OCI-LY3 (cell line): ENCODE measurements at regions not wholly inside any gene's neighbourhood (a gene's known extent, or its start where the extent isn't known, plus 50 kb on each side); places are given as distances from the start of the nearest gene placed in this dataset.

Experiments used
- H2AFZ ChIP-seq: fragments of 200-600, 300-600 bp; shearing (Covaris generic); 2 replicates; pipeline ENCODE4 v1.6.0; 2014; ENCODE audit warnings: antibody characterized with exemption, low read depth, low read length
- H3K27ac ChIP-seq: fragments of 200-600, 300-600 bp; sonication (generic); 2 replicates; pipeline ENCODE4 v1.5.1; 2014; ENCODE audit warnings: mild to moderate bottlenecking, low read length, moderate library complexity, mixed read lengths
- H3K27me3 ChIP-seq: fragments of 200-600, 300-600 bp; sonication (generic); 2 replicates; pipeline ENCODE4 v1.6.1; 2014; ENCODE audit warnings: low read depth, low read length, mixed read lengths
- H3K36me3 ChIP-seq: fragments of 200-600, 300-600 bp; sonication (generic); replicated peaks from 2 replicates; pipeline ENCODE3; 2014; ENCODE audit warnings: low read depth, low read length, mixed read lengths
- H3K4me1 ChIP-seq: fragments of 300-600, 200-600 bp; sonication (generic); 2 replicates; pipeline ENCODE4 v1.6.1; 2014; ENCODE audit warnings: low read length, mixed read lengths
- H3K4me2 ChIP-seq: fragments of 200-600, 300-600 bp; sonication (generic); 2 replicates; pipeline ENCODE4 v1.6.1; 2014; ENCODE audit warnings: low read length, mixed read lengths
- H3K4me3 ChIP-seq: fragments of 300-600, 200-600 bp; sonication (generic); 2 replicates; pipeline ENCODE4 v1.5.1; 2014; ENCODE audit warnings: antibody characterized with exemption, mild to moderate bottlenecking, low read length, moderate library complexity
- H3K79me2 ChIP-seq: fragments of 300-600, 200-600 bp; shearing (Covaris generic); 2 replicates; pipeline ENCODE4 v1.6.1; 2014; ENCODE audit warnings: mild to moderate bottlenecking, low read length, mixed read lengths
- H3K9ac ChIP-seq: fragments of 300-600, 200-600 bp; shearing (Covaris generic); 2 replicates; pipeline ENCODE4 v1.6.0; 2014; ENCODE audit warnings: mild to moderate bottlenecking, low read length, moderate library complexity
- H3K9me3 ChIP-seq: fragments of 200-600, 300-600 bp; shearing (Covaris generic); 2 replicates; pipeline ENCODE4 v1.6.1; 2014; ENCODE audit warnings: low read length, mixed read lengths; ENCODE audit not compliant: insufficient read depth
- H4K20me1 ChIP-seq: fragments of 200-600, 300-600 bp; sonication (generic); 2 replicates; pipeline ENCODE4 v1.6.1; 2016; ENCODE audit warnings: low read length, mixed read lengths; ENCODE audit not compliant: insufficient read depth
- EZH2phosphoT487 ChIP-seq: fragments of 200-600 bp; shearing (Covaris generic); IDR thresholded peaks from 2 replicates; pipeline ENCODE4 v1.6.1; 2018; ENCODE audit warnings: antibody characterized with exemption, mixed run types, low read depth
- TF ChIP-seq, protein P1 (sequence below): fragments of 200-600, 300-600 bp; sonication (generic); IDR thresholded peaks from 2 replicates; pipeline ENCODE4 v1.5.1; 2014; ENCODE audit warnings: antibody characterized with exemption, low read length, low read depth

DNA sequence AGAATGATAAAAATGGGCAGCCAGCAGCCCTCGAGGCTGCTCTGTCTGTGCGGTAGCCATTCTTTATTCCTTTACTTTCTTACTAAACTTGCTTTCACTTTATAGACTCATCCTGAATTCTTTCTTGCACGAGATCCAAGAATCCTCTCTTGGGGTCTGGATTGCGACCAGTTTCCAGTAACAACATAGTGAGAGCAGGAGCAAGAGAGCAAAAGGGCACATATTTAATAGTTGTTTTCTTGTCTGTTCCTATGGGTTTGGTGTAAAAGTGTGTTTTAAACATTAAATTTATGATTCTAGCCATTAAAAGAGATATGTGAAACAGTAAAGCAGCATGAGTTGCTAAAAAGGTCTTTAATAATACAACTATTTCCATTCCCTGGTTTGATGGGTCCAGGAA lies 78.8 kb upstream of the OPRM1 start:
- no peak for TF ChIP-seq EZH2phosphoT487
- TF ChIP-seq, protein P1, sequence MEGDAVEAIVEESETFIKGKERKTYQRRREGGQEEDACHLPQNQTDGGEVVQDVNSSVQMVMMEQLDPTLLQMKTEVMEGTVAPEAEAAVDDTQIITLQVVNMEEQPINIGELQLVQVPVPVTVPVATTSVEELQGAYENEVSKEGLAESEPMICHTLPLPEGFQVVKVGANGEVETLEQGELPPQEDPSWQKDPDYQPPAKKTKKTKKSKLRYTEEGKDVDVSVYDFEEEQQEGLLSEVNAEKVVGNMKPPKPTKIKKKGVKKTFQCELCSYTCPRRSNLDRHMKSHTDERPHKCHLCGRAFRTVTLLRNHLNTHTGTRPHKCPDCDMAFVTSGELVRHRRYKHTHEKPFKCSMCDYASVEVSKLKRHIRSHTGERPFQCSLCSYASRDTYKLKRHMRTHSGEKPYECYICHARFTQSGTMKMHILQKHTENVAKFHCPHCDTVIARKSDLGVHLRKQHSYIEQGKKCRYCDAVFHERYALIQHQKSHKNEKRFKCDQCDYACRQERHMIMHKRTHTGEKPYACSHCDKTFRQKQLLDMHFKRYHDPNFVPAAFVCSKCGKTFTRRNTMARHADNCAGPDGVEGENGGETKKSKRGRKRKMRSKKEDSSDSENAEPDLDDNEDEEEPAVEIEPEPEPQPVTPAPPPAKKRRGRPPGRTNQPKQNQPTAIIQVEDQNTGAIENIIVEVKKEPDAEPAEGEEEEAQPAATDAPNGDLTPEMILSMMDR: no peak
- Histone ChIP-seq H3K27me3 (no peaks in the 10 kb centered on the region), H3K27ac (no peak overlapping the region), H3K9me3 (no peaks in the 10 kb centered on the region), H3K79me2 (no peaks in the 10 kb centered on the region), H3K36me3 (no peaks in the 10 kb centered on the region), H2AFZ (no peak overlapping the region), H4K20me1 (no peaks in the 10 kb centered on the region), H3K9ac (no peak overlapping the region), H3K4me2 (no peak overlapping the region), H3K4me3 (no peak overlapping the region), H3K4me1 (0 out of 2 replicates have a peak, but pooled peaks cover 3% of the 10 kb centered on the region)

DNA sequence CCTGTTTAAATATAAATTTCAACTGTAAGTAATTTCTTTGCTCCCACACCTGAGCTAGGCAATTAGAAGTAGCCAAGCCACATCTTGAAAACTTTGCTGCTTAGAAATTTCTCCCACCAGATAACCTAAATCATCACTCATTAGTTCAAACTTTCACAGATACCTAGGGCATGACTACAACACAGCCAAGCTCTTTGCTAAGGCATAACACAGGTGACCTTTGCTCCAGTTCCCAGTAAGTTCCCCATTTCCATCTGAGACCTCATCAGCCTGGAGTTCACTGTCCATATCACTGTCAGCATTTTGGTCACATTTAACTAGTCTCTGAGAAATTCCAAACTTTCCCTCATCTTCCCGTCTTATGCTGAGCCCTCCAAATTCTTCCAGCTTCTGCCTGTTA lies 79.8 kb upstream of the OPRM1 start:
- no peak overlapping the region for H3K9ac ChIP-seq
- H3K79me2 ChIP-seq: no peaks in the 10 kb centered on the region
- no peaks in the 10 kb centered on the region for H3K9me3 ChIP-seq
- no peak overlapping the region for H2AFZ ChIP-seq
- no peak overlapping the region for H3K4me2 ChIP-seq
- no peaks in the 10 kb centered on the region for H3K27me3 ChIP-seq
- TF ChIP-seq EZH2phosphoT487: no peak
- TF ChIP-seq, protein P1: no peak
- no peak overlapping the region for H3K27ac ChIP-seq
- H4K20me1 ChIP-seq: no peaks in the 10 kb centered on the region
- H3K36me3 ChIP-seq: no peaks in the 10 kb centered on the region
- H3K4me3 ChIP-seq: no peak overlapping the region
- 0 out of 2 replicates have a peak, but pooled peaks cover 3% of the 10 kb centered on the region for H3K4me1 ChIP-seq

DNA sequence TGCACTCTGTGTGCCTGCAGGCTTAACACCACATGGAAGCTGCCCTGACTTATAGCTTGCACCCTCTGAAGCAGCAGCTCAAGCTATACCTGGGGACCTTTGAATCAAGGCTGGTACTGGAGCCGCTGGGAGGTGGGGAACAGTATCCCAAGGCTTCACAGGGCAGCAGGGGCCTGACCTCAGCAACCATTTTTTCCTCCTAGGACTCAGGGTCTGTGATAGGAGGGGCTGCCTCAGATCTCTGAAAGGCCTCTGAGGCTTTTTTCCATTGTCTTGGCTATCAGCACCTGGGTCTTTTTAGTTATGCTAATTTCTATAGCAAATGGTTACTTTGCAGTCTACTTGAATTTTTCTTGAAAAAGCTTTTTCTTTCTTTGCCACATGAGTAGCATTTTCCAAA lies 80.2 kb upstream of the OPRM1 start:
- Histone ChIP-seq H3K4me3 (no peak overlapping the region), H4K20me1 (no peaks in the 10 kb centered on the region), H3K4me2 (no peak overlapping the region), H3K36me3 (no peaks in the 10 kb centered on the region), H2AFZ (no peak overlapping the region), H3K27ac (no peak overlapping the region), H3K4me1 (0 out of 2 replicates have a peak, but pooled peaks cover 3% of the 10 kb centered on the region), H3K9ac (no peak overlapping the region), H3K79me2 (no peaks in the 10 kb centered on the region), H3K9me3 (no peaks in the 10 kb centered on the region), H3K27me3 (no peaks in the 10 kb centered on the region)
- no peak for TF ChIP-seq EZH2phosphoT487
- TF ChIP-seq, protein P1: no peak

DNA sequence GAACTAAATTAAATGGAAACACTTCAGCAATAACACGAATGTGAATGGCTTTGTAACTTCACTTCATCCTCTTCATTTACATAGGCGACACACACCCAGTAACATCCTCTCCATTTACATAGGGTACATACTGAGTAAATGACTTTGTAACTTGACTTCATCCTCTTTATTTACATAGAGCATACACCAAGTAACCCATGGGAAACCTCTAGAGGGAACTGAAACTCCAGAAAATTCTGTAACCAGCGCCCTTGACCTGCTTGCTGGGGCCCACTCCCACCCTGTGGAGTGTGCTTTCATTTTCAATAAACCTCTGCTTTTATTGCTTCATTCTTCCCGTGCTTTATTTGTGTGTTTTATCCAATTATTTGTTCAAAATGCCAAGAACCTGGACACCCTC lies 81.6 kb upstream of the OPRM1 start:
- no peak overlapping the region for H2AFZ ChIP-seq
- no peak overlapping the region for H3K4me3 ChIP-seq
- H3K36me3 ChIP-seq: no peaks in the 10 kb centered on the region
- no peaks in the 10 kb centered on the region for H3K79me2 ChIP-seq
- no peaks in the 10 kb centered on the region for H3K27me3 ChIP-seq
- no peaks in the 10 kb centered on the region for H4K20me1 ChIP-seq
- no peak for TF ChIP-seq EZH2phosphoT487
- TF ChIP-seq, protein P1: no peak
- no peaks in the 10 kb centered on the region for H3K9me3 ChIP-seq
- no peak overlapping the region for H3K4me2 ChIP-seq
- H3K4me1 ChIP-seq: 0 out of 2 replicates have a peak, but pooled peaks cover 3% of the 10 kb centered on the region
- no peak overlapping the region for H3K9ac ChIP-seq
- no peak overlapping the region for H3K27ac ChIP-seq
